ENCODE measurements at regions not wholly inside any gene's neighbourhood (a gene's known extent, or its start where the extent isn't known, plus 50 kb on each side); places are given as distances from the start of the nearest gene placed in this dataset.

DNA sequence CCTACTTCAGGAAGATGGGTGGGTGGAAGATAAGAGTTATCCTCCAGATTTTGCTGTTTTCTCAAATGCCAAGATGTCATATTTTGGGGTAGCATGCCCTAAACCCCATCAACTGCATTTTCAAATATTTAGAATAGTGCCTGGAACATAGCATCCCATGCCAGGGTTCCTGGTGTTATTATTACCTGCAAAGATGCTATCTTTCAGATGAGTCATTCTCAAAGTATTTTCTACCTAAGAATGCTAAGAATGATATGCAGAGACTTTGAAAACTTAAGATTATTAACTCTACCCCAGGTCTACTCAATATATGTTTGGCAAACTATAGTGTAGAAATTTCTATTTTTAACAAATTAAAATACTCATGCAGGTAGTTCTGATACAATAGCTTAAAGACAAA, 934.3 kb upstream of the SLIT2 start:
- Histone ChIP-seq H3K9me3 (no peaks in the 10 kb centered on the region), H3K36me3 (no peaks in the 10 kb centered on the region), H3K27me3 (replicated peaks; ENCODE audit: insufficient read depth) (no peaks in the 10 kb centered on the region), H3K4me1 (ENCODE audit: control insufficient read depth in 1 of 2, low read depth in 2 of 2) (no peaks in the 10 kb centered on the region), H3K4me3 (no peak overlapping the region), H3K27ac (no peak overlapping the region)
- no peak for TF ChIP-seq CTCF (IDR thresholded peaks at IDR 0.05)
- ATAC-seq (ENCODE audit: insufficient number of reproducible peaks, low FRiP score, low read depth) = no peak
- no peak for DNase-seq (ENCODE audit: low spot score)

DNA sequence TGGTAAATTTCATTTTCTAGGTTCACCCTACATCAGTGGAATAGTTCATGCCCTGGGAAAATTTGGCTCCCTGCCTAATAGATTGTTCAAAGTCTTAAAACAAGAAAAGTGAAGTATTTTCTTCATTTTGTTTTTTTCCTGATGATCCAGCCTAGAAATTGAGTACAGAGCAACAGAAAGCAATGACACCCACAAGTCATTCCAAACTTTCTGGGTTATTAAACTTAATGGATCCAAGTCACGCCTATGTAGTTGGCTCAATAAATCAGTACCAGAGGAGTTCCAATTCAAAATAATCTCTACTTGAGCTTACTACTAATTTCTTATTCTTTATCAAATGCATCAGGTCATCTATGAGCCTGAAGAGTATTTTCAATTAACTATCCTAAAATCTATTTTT, 937.6 kb upstream of the SLIT2 start:
- Histone ChIP-seq H3K9me3 (no peaks in the 10 kb centered on the region), H3K27ac (no peak overlapping the region), H3K36me3 (no peaks in the 10 kb centered on the region), H3K4me1 (ENCODE audit: control insufficient read depth in 1 of 2, low read depth in 2 of 2) (no peaks in the 10 kb centered on the region), H3K27me3 (replicated peaks; ENCODE audit: insufficient read depth) (no peaks in the 10 kb centered on the region), H3K4me3 (no peak overlapping the region)
- no peak for TF ChIP-seq CTCF (IDR thresholded peaks at IDR 0.05)
- DNase-seq (ENCODE audit: low spot score) (no peak), ATAC-seq (ENCODE audit: insufficient number of reproducible peaks, low FRiP score, low read depth) (no peak)

GRCh38 chr4:19309378-19309777, 942.3 kb upstream of the SLIT2 start:
- H3K4me1 ChIP-seq (ENCODE audit: control insufficient read depth in 1 of 2, low read depth in 2 of 2) = no peaks in the 10 kb centered on the region
- no peak for DNase-seq (ENCODE audit: low spot score)
- no peak overlapping the region for H3K27ac ChIP-seq
- H3K36me3 ChIP-seq = no peaks in the 10 kb centered on the region
- H3K27me3 ChIP-seq (replicated peaks; ENCODE audit: insufficient read depth) = no peaks in the 10 kb centered on the region
- no peak for ATAC-seq (ENCODE audit: insufficient number of reproducible peaks, low FRiP score, low read depth)
- H3K9me3 ChIP-seq = no peaks in the 10 kb centered on the region
- no peak overlapping the region for H3K4me3 ChIP-seq
- TF ChIP-seq CTCF (IDR thresholded peaks at IDR 0.05) = no peak

DNA sequence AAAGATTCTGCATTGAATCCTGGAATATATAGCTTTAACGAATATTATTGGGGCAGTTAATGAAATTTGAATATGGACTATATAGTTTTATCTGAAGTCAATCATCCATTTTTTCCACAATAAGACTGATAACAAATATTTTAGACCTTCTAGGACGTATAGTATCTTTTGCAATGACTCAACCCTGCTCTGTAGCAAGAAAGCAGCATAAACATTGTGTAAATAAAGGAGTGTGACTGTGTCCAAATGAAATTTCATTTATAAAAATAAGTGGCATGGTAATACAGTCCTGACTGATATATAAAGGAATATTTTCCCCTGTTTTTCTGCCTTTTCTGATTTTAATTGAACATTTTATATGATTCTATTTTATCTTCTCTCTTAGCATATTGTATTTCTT, 947.7 kb upstream of the SLIT2 start:
- H3K4me3 ChIP-seq = no peak overlapping the region
- DNase-seq (ENCODE audit: low spot score) (no peak), ATAC-seq (ENCODE audit: insufficient number of reproducible peaks, low FRiP score, low read depth) (no peak)
- no peak overlapping the region for H3K27ac ChIP-seq
- H3K36me3 ChIP-seq = no peaks in the 10 kb centered on the region
- no peaks in the 10 kb centered on the region for H3K27me3 ChIP-seq (replicated peaks; ENCODE audit: insufficient read depth)
- TF ChIP-seq CTCF (IDR thresholded peaks at IDR 0.05) = no peak
- H3K9me3 ChIP-seq = no peaks in the 10 kb centered on the region
- no peaks in the 10 kb centered on the region for H3K4me1 ChIP-seq (ENCODE audit: control insufficient read depth in 1 of 2, low read depth in 2 of 2)

DNA sequence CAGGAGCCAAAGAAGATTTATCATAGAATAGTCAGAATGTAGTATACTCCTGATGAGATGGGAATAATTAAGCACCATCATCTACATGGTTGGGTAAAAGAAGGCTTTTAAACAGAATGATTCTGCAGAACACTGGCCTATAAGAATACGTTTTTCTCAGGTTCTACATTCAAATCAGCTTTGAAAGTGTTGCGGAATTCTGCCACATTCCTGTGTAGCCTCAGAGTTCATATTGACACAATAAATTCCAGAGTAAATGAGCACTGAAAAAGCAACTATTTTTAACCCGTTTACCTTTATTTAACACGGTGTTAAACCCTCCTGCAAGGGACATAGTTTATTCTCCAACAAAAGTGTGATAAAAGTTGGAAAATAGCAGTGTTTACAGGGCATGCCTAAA, 950.2 kb upstream of the SLIT2 start:
- H3K36me3 ChIP-seq = no peaks in the 10 kb centered on the region
- ATAC-seq (ENCODE audit: insufficient number of reproducible peaks, low FRiP score, low read depth) (no peak), DNase-seq (ENCODE audit: low spot score) (no peak)
- H3K4me3 ChIP-seq = no peak overlapping the region
- H3K27ac ChIP-seq = no peak overlapping the region
- H3K27me3 ChIP-seq (replicated peaks; ENCODE audit: insufficient read depth) = no peaks in the 10 kb centered on the region
- no peak for TF ChIP-seq CTCF (IDR thresholded peaks at IDR 0.05)
- H3K4me1 ChIP-seq (ENCODE audit: control insufficient read depth in 1 of 2, low read depth in 2 of 2) = no peaks in the 10 kb centered on the region
- no peaks in the 10 kb centered on the region for H3K9me3 ChIP-seq
